CD14-positive monocyte (primary cell): ENCODE measurements at regions not wholly inside any gene's neighbourhood (a gene's known extent, or its start where the extent isn't known, plus 50 kb on each side); places are given as distances from the start of the nearest gene placed in this dataset.

Experiments used
- DNase-seq, 3 donors: peaks; one replicate each; pipeline ENCODE4 v3.0.0-alpha.2; 2011 to 2022
- H2AFZ ChIP-seq: 2 replicates; pipeline ENCODE4 v1.6.0; 2012; ENCODE audit warnings: mild to moderate bottlenecking, low read depth, low read length, inconsistent platforms; ENCODE audit not compliant: insufficient read depth, poor library complexity, severe bottlenecking
- H3K27ac ChIP-seq, 2 donors: 1 replicate in 1 of 2; 2 replicates in 1 of 2; pipeline ENCODE4 v1.5.1; 2012 to 2013; ENCODE audit warnings: low read length in 2 of 2, control low read depth in 1 of 2, inconsistent platforms in 1 of 2, low read depth in 1 of 2, mild to moderate bottlenecking in 1 of 2
- H3K27me3 ChIP-seq, 2 donors: one replicate each; pipeline versions ENCODE4 v1.6.0 to v1.6.1; 2011 to 2013; ENCODE audit warnings: low read length in 2 of 2; ENCODE audit not compliant: control insufficient read depth in 2 of 2, insufficient read depth in 2 of 2
- H3K36me3 ChIP-seq, 2 donors: replicated peaks in 1 of 2; 1 replicate in 1 of 2; 2 replicates in 1 of 2; pipeline versions ENCODE4 v1.5.1 to v1.6.1; 2012 to 2013; ENCODE audit warnings: low read length in 2 of 2, control low read depth in 1 of 2, inconsistent platforms in 1 of 2, mild to moderate bottlenecking in 1 of 2; ENCODE audit not compliant: insufficient read depth in 2 of 2, control insufficient read depth in 1 of 2
- H3K4me1 ChIP-seq, 2 donors: 1 replicate in 1 of 2; 2 replicates in 1 of 2; pipeline versions ENCODE4 v1.5.1 to v1.6.1; 2012 to 2013; ENCODE audit warnings: low read length in 2 of 2, control low read depth in 1 of 2, inconsistent platforms in 1 of 2, mild to moderate bottlenecking in 1 of 2, moderate library complexity in 1 of 2; ENCODE audit not compliant: insufficient read depth in 2 of 2, control insufficient read depth in 1 of 2
- H3K4me2 ChIP-seq: replicated peaks from 2 replicates; pipeline ENCODE3; 2012; ENCODE audit warnings: low read length, moderate library complexity, mild to moderate bottlenecking; ENCODE audit not compliant: poor library complexity, severe bottlenecking; ENCODE audit errors: extremely low read depth
- H3K4me3 ChIP-seq, 3 experiments: fragments of 200-600 bp in 1 of 3; sonication (generic) in 1 of 3; replicated peaks in 1 of 3; 1 replicate in 2 of 3; 2 replicates in 1 of 3; pipeline ENCODE4 v1.5.1; 2011 to 2013; ENCODE audit warnings: low read length in 3 of 3, mild to moderate bottlenecking in 3 of 3, control low read depth in 2 of 3, low read depth in 2 of 3, inconsistent platforms in 1 of 3, moderate library complexity in 1 of 3
- H3K79me2 ChIP-seq: 2 replicates; pipeline ENCODE4 v1.6.0; 2012; ENCODE audit warnings: mild to moderate bottlenecking, control low read depth, inconsistent platforms, low read length, moderate library complexity; ENCODE audit not compliant: insufficient read depth
- H3K9ac ChIP-seq: 2 replicates; pipeline ENCODE4 v1.6.0; 2017; ENCODE audit warnings: low read length, mild to moderate bottlenecking; ENCODE audit not compliant: insufficient read depth, poor library complexity, severe bottlenecking
- H3K9me3 ChIP-seq, 2 donors: replicated peaks in 1 of 2; 1 replicate in 1 of 2; 2 replicates in 1 of 2; pipeline versions ENCODE4 v1.5.1 to v1.6.1; 2012 to 2013; ENCODE audit warnings: low read length in 2 of 2, control low read depth in 1 of 2; ENCODE audit not compliant: control insufficient read depth in 1 of 2, insufficient read depth in 1 of 2
- H4K20me1 ChIP-seq: 2 replicates; pipeline ENCODE4 v1.6.0; 2012; ENCODE audit warnings: mild to moderate bottlenecking, low read length, control low read depth, moderate library complexity; ENCODE audit not compliant: insufficient read depth
- H3K27ac Mint-ChIP-seq, 7 donors: one replicate each; pipeline ENCODE4 v1.8.0; 2020; ENCODE audit warnings: mild to moderate bottlenecking in 7 of 7, mixed read lengths in 7 of 7, moderate library complexity in 6 of 7, inconsistent platforms in 2 of 7
- H3K27me3 Mint-ChIP-seq, 3 donors: one replicate each; pipeline ENCODE4 v1.8.0; 2021 to 2022; ENCODE audit warnings: low read depth in 3 of 3, mild to moderate bottlenecking in 3 of 3, mixed read lengths in 3 of 3, moderate library complexity in 3 of 3, inconsistent platforms in 1 of 3
- H3K36me3 Mint-ChIP-seq, 2 donors: one replicate each; pipeline ENCODE4 v1.8.0; 2020; ENCODE audit warnings: mixed read lengths in 2 of 2, inconsistent platforms in 1 of 2, mild to moderate bottlenecking in 1 of 2
- H3K4me1 Mint-ChIP-seq: one replicate; pipeline ENCODE4 v1.8.0; 2020; ENCODE audit warnings: mild to moderate bottlenecking, mixed read lengths
- H3K4me3 Mint-ChIP-seq, 2 donors: one replicate each; pipeline ENCODE4 v1.8.0; 2020; ENCODE audit warnings: mild to moderate bottlenecking in 2 of 2, mixed read lengths in 2 of 2, moderate library complexity in 1 of 2
- H3K9me3 Mint-ChIP-seq, 7 donors: one replicate each; pipeline ENCODE4 v1.8.0; 2020 to 2022; ENCODE audit warnings: mixed read lengths in 7 of 7, mild to moderate bottlenecking in 6 of 7, moderate library complexity in 6 of 7, inconsistent platforms in 2 of 7
- CTCF ChIP-seq: fragments of 200-600 bp; IDR thresholded peaks from one replicate; pipeline ENCODE4 v1.8.0; 2022; ENCODE audit warnings: antibody characterized with exemption, mild to moderate bottlenecking
- WGBS: methylation state at CpG from one replicate; pipeline ENCODE4 v1.1.5; 2013; ENCODE audit warnings: missing lambda C conversion rate; ENCODE audit not compliant: insufficient coverage; 5-methylcytosine and 5-hydroxymethylcytosine counted together
- intact Hi-C, 2 donors: fragments of 100-400 bp; cut with micrococcal nuclease; formaldehyde crosslinking; loops; one replicate each; pipeline versions ENCODE4 v1.15.0 to v1.15.1; 2023

GRCh38 chr5:44543511-44543910 lies 154.3 kb upstream of the FGF10 start:
- no peaks in the 10 kb centered on the region for H3K9me3 ChIP-seq
- H3K9ac ChIP-seq: no peak overlapping the region
- no peak overlapping the region for H3K27ac ChIP-seq
- H2AFZ ChIP-seq: no peak overlapping the region
- Mint-ChIP-seq H3K27ac (no peak overlapping the region), H3K9me3 (peaks cover 0 to 3% (median 0%) of the 10 kb centered on the region in 7 donors), H3K36me3 (no peaks in the 10 kb centered on the region), H3K27me3 (no peaks in the 10 kb centered on the region), H3K4me1 (no peaks in the 10 kb centered on the region), H3K4me3 (no peak overlapping the region)
- H3K4me3 ChIP-seq: no peak overlapping the region
- no peak for DNase-seq
- no peaks in the 10 kb centered on the region for H3K79me2 ChIP-seq
- H3K4me1 ChIP-seq: no peaks in the 10 kb centered on the region
- H3K4me2 ChIP-seq: no peak overlapping the region
- H3K27me3 ChIP-seq: no peaks in the 10 kb centered on the region
- H3K36me3 ChIP-seq: no peaks in the 10 kb centered on the region
- TF ChIP-seq CTCF: no peak
- intact Hi-C loops: no loop called here
- H4K20me1 ChIP-seq: no peaks in the 10 kb centered on the region

GRCh38 chr5:44542470-44542869 lies 153.2 kb upstream of the FGF10 start:
- H3K27ac ChIP-seq: no peak overlapping the region
- no peak overlapping the region for H2AFZ ChIP-seq
- H3K27me3 ChIP-seq: no peaks in the 10 kb centered on the region
- no peaks in the 10 kb centered on the region for H3K4me1 ChIP-seq
- DNase-seq: no peak
- H3K9ac ChIP-seq: no peak overlapping the region
- Mint-ChIP-seq H3K4me3 (no peak overlapping the region), H3K4me1 (no peaks in the 10 kb centered on the region), H3K36me3 (no peaks in the 10 kb centered on the region), H3K27ac (no peak overlapping the region), H3K27me3 (no peaks in the 10 kb centered on the region), H3K9me3 (peaks cover 0 to under 1% (median 0%) of the 10 kb centered on the region in 7 donors)
- H3K4me3 ChIP-seq: no peak overlapping the region
- no peak overlapping the region for H3K4me2 ChIP-seq
- TF ChIP-seq CTCF: no peak
- no peaks in the 10 kb centered on the region for H3K79me2 ChIP-seq
- H3K36me3 ChIP-seq: no peaks in the 10 kb centered on the region
- intact Hi-C loops: no loop called here
- H4K20me1 ChIP-seq: no peaks in the 10 kb centered on the region
- WGBS: no CpG with 5 or more reads among the region's 1 CpG
- H3K9me3 ChIP-seq: no peaks in the 10 kb centered on the region
